ENCODE measurements at regions not wholly inside any gene's neighbourhood (a gene's known extent, or its start where the extent isn't known, plus 50 kb on each side); places are given as distances from the start of the nearest gene placed in this dataset.

GRCh38 chr2:41087946-41088345, 636.1 kb upstream of the SLC8A1 start:
- DNase-seq, result no peak

GRCh38 chr2:41101281-41101680, 649.4 kb upstream of the SLC8A1 start:
- no peak for DNase-seq

GRCh38 chr2:41109744-41110143, 657.9 kb upstream of the SLC8A1 start:
- no peak for DNase-seq

- no peak for DNase-seq
Measured at GRCh38 chr2:41111836-41112627, 660.1 kb upstream of the SLC8A1 start.

- no peak for DNase-seq
Measured at GRCh38 chr2:41116106-41116797, 664.4 kb upstream of the SLC8A1 start.

GRCh38 chr2:41119489-41119888, 667.6 kb upstream of the SLC8A1 start:
- no peak for DNase-seq

GRCh38 chr2:41123341-41123740, 671.5 kb upstream of the SLC8A1 start:
- DNase-seq, result no peak

GRCh38 chr2:41127351-41127750, 675.5 kb upstream of the SLC8A1 start:
- no peak for DNase-seq

- no peak for DNase-seq
Measured at GRCh38 chr2:41129988-41130387, 678.1 kb upstream of the SLC8A1 start.

GRCh38 chr2:41137031-41137430, 685.1 kb upstream of the SLC8A1 start:
- no peak for DNase-seq

GRCh38 chr2:41141146-41141791, 689.4 kb upstream of the SLC8A1 start:
- DNase-seq, result no peak

GRCh38 chr2:41142478-41142877, 690.6 kb upstream of the SLC8A1 start:
- DNase-seq, result no peak

GRCh38 chr2:41145066-41145465, 693.2 kb upstream of the SLC8A1 start:
- DNase-seq, result no peak

- no peak for DNase-seq
Measured at GRCh38 chr2:41149054-41149453, 697.2 kb upstream of the SLC8A1 start.

GRCh38 chr2:41151746-41152145, 699.9 kb upstream of the SLC8A1 start:
- DNase-seq, result no peak

- DNase-seq, result no peak
Measured at GRCh38 chr2:41152318-41152717, 700.4 kb upstream of the SLC8A1 start.

- DNase-seq, result no peak
Measured at GRCh38 chr2:41160439-41160838, 708.5 kb upstream of the SLC8A1 start.

- no peak for DNase-seq
Measured at GRCh38 chr2:41167014-41167413, 715.1 kb upstream of the SLC8A1 start.

GRCh38 chr2:41169744-41170143, 717.9 kb upstream of the SLC8A1 start:
- DNase-seq, result no peak

- DNase-seq, result no peak
Measured at GRCh38 chr2:41170589-41170988, 718.7 kb upstream of the SLC8A1 start.

- DNase-seq, result no peak
Measured at GRCh38 chr2:41180387-41180786, 728.5 kb upstream of the SLC8A1 start.

- no peak for DNase-seq
Measured at GRCh38 chr2:41182961-41183360, 731.1 kb upstream of the SLC8A1 start.

- DNase-seq, result no peak
Measured at GRCh38 chr2:41187376-41188122, 735.7 kb upstream of the SLC8A1 start.

All from NCI-H2029 treated with DMSO at 0.1 percent for 48 hours (cell line).